ENCODE measurements at regions not wholly inside any gene's neighbourhood (a gene's known extent, or its start where the extent isn't known, plus 50 kb on each side); places are given as distances from the start of the nearest gene placed in this dataset.

DNA sequence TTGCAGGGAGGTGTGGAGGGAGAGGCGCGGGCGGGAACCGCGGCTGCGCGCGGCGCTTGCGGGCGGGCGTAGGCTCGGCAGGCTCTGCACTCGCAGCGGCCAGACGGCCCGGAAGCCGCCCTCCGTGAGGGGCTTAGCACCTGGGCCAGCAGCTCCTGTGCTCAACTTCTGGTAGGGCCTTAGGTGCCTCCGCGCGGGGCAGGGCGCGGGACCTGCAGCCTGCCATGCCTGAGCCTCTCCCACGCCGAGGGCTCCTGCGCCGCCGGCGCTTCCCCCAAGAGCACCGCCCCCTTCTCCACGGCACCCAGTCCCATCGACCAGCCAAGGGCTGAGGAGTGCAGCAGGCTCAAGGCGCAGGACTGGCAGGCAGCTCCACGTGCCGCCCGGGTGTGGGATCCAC is 940.8 kb upstream of the PCDH9 start:
- TF ChIP-seq ZNF530 (tag by site-specific recombination; IDR thresholded peaks at IDR 0.05; ENCODE audit: low read depth) (no peak), ZNF155 (tag by site-specific recombination; IDR thresholded peaks at IDR 0.05) (no peak), ZNF768 (tag by site-specific recombination; IDR thresholded peaks at IDR 0.05) (no peak), ZBTB20 (tag by site-specific recombination; IDR thresholded peaks at IDR 0.05) (no peak), ZNF76 (tag by site-specific recombination; IDR thresholded peaks at IDR 0.05; ENCODE audit: borderline replicate concordance, low read depth) (no peak), KLF16 (tag by site-specific recombination; IDR thresholded peaks at IDR 0.05) (no peak)
- TF ChIP-seq, protein P1, sequence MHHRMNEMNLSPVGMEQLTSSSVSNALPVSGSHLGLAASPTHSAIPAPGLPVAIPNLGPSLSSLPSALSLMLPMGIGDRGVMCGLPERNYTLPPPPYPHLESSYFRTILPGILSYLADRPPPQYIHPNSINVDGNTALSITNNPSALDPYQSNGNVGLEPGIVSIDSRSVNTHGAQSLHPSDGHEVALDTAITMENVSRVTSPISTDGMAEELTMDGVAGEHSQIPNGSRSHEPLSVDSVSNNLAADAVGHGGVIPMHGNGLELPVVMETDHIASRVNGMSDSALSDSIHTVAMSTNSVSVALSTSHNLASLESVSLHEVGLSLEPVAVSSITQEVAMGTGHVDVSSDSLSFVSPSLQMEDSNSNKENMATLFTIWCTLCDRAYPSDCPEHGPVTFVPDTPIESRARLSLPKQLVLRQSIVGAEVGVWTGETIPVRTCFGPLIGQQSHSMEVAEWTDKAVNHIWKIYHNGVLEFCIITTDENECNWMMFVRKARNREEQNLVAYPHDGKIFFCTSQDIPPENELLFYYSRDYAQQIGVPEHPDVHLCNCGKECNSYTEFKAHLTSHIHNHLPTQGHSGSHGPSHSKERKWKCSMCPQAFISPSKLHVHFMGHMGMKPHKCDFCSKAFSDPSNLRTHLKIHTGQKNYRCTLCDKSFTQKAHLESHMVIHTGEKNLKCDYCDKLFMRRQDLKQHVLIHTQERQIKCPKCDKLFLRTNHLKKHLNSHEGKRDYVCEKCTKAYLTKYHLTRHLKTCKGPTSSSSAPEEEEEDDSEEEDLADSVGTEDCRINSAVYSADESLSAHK (tag by site-specific recombination; IDR thresholded peaks at IDR 0.05): no peak
- TF ChIP-seq, protein P2, sequence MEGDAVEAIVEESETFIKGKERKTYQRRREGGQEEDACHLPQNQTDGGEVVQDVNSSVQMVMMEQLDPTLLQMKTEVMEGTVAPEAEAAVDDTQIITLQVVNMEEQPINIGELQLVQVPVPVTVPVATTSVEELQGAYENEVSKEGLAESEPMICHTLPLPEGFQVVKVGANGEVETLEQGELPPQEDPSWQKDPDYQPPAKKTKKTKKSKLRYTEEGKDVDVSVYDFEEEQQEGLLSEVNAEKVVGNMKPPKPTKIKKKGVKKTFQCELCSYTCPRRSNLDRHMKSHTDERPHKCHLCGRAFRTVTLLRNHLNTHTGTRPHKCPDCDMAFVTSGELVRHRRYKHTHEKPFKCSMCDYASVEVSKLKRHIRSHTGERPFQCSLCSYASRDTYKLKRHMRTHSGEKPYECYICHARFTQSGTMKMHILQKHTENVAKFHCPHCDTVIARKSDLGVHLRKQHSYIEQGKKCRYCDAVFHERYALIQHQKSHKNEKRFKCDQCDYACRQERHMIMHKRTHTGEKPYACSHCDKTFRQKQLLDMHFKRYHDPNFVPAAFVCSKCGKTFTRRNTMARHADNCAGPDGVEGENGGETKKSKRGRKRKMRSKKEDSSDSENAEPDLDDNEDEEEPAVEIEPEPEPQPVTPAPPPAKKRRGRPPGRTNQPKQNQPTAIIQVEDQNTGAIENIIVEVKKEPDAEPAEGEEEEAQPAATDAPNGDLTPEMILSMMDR (tag by site-specific recombination; IDR thresholded peaks at IDR 0.05): no peak
- TF ChIP-seq, protein P3, sequence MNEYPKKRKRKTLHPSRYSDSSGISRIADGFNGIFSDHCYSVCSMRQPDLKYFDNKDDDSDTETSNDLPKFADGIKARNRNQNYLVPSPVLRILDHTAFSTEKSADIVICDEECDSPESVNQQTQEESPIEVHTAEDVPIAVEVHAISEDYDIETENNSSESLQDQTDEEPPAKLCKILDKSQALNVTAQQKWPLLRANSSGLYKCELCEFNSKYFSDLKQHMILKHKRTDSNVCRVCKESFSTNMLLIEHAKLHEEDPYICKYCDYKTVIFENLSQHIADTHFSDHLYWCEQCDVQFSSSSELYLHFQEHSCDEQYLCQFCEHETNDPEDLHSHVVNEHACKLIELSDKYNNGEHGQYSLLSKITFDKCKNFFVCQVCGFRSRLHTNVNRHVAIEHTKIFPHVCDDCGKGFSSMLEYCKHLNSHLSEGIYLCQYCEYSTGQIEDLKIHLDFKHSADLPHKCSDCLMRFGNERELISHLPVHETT (tag by site-specific recombination; IDR thresholded peaks at IDR 0.05): no peak
